ENCODE measurements at regions not wholly inside any gene's neighbourhood (a gene's known extent, or its start where the extent isn't known, plus 50 kb on each side); places are given as distances from the start of the nearest gene placed in this dataset.

DNA sequence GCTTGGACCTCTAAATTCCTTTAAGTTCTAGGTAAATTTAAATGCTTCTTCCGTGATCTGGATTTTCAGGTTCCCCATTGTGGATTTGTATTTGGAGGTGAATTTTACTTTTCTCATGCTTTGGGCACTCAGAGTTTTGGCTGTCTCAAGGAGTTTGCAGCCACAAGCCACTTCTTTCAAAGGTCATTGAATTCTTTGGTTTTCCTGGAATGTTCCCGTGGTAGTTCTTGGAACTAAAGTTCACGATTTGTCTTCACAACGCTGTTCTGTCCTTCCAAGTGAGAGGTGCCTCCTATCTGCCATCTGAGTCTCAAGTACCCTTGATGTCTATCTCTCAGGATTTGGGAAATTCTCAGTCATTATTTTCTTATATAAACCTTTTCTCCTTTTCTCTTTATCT is 1438.7 kb upstream of the ZEB2 start:
- no peak for TF ChIP-seq CTCF (IDR thresholded peaks at IDR 0.05; ENCODE audit: low read depth, low read length, missing control alignments)
- no peak overlapping the region for H3K4me3 ChIP-seq (ENCODE audit: low read depth, low read length)
- no peak for DNase-seq (ENCODE audit: low read depth)

DNA sequence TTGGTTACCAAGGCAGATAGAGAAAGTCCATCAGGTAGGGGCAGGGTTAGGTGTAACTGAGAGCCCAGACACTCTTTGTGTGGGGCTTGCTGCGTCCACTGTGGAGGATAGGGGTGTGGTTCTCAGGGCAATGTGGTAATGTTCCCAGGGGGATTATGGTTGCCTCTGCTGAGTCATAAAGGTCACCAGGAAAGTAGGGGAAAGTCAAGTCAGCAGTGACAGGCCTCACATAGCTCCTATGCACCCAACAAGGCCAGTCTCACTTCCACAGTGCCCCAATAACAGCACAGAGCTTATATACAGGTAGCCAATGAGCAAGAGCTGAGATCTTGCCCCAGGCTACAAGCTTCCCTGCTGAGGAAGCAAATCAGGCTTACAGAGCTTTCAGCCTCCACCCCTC is 1438.0 kb upstream of the ZEB2 start:
- DNase-seq (ENCODE audit: low read depth): no peak
- TF ChIP-seq CTCF (IDR thresholded peaks at IDR 0.05; ENCODE audit: low read depth, low read length, missing control alignments): no peak
- no peak overlapping the region for H3K4me3 ChIP-seq (ENCODE audit: low read depth, low read length)

GRCh38 chr2:145939949-145940348 is 1420.0 kb upstream of the ZEB2 start:
- H3K4me3 ChIP-seq (ENCODE audit: low read depth, low read length): no peak overlapping the region
- no peak for TF ChIP-seq CTCF (IDR thresholded peaks at IDR 0.05; ENCODE audit: low read depth, low read length, missing control alignments)
- no peak for DNase-seq (ENCODE audit: low read depth)

DNA sequence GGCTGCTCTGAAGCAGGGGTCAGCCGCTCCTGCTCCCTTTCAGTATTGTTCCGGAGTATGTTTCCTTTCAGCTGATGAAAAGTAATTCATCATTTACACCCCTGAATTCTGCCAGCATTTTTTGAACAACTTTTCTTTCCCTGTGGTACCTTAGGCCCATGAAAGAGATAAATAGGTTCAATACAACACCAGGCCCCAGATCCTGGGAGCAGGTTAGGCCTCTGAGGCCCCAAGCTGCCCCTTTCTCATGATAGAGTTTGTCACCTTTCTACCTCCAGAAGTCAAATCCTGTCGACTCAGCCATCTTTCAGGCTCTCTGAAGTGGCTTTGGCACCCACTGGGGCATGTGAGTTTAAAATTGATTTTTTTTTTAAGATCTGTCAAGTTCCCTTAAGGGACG is 1415.1 kb upstream of the ZEB2 start:
- TF ChIP-seq CTCF (IDR thresholded peaks at IDR 0.05; ENCODE audit: low read depth, low read length, missing control alignments): no peak

GRCh38 chr2:145931781-145932395 is 1412.0 kb upstream of the ZEB2 start:
- DNase-seq (ENCODE audit: low read depth): no peak
- H3K4me3 ChIP-seq (ENCODE audit: low read depth, low read length): no peak overlapping the region
- no peak for TF ChIP-seq CTCF (IDR thresholded peaks at IDR 0.05; ENCODE audit: low read depth, low read length, missing control alignments)

More for the DNA sequence above, 1415.1 kb upstream of the ZEB2 start:
- DNase-seq (ENCODE audit: low read depth): no peak
- H3K4me3 ChIP-seq (ENCODE audit: low read depth, low read length): no peak overlapping the region

DNA sequence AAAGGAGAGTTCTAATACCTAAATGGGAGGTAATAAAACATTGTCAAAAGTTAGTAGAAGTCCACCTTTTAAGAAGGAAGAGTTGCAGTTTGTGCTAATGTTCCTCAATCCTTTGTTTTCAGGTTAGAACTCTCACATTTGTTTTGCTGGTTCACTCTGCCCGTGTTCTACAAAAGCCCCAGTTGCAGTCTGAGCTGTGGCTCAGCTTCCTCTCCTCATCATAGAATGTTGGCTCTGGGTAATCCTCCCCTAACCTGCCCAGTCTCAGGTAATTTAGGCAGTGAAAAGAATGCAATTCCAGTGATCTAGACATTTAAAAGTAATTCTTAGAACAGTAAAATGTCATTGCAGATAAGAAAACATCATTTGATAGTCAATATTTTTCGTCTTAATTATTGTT is 1410.4 kb upstream of the ZEB2 start:
- no peak overlapping the region for H3K4me3 ChIP-seq (ENCODE audit: low read depth, low read length)
- no peak for TF ChIP-seq CTCF (IDR thresholded peaks at IDR 0.05; ENCODE audit: low read depth, low read length, missing control alignments)
- no peak for DNase-seq (ENCODE audit: low read depth)

Data from GM12864 (cell line).